ENCODE measurements at regions not wholly inside any gene's neighbourhood (a gene's known extent, or its start where the extent isn't known, plus 50 kb on each side); places are given as distances from the start of the nearest gene placed in this dataset.

GRCh38 chr13:47862841-47863240, 138.2 kb downstream of the SUCLA2 start (continued):
- no peak for TF ChIP-seq ZNF132 (tag by site-specific recombination; IDR thresholded peaks at IDR 0.05; ENCODE audit: borderline replicate concordance)
- no peak for TF ChIP-seq ZNF521 (tag by site-specific recombination; IDR thresholded peaks at IDR 0.05)
- TF ChIP-seq ZNF112 (tag by site-specific recombination; IDR thresholded peaks at IDR 0.05) = no peak
- TF ChIP-seq ZSCAN5A (tag by site-specific recombination; IDR thresholded peaks at IDR 0.05) = no peak
- TF ChIP-seq ZNF768 (tag by site-specific recombination; IDR thresholded peaks at IDR 0.05) = no peak
- no peak for TF ChIP-seq REST (tag by site-specific recombination; IDR thresholded peaks at IDR 0.05)
- TF ChIP-seq ZNF701 (tag by site-specific recombination; IDR thresholded peaks at IDR 0.05) = no peak

- Histone ChIP-seq H3K36me3 (ENCODE audit: control insufficient read depth in 2 of 2, insufficient read depth in 1 of 2, low read length in 2 of 2) (no peaks in the 10 kb centered on the region), H3K4me1 (ENCODE audit: control insufficient read depth, insufficient read depth, low read length) (no peaks in the 10 kb centered on the region), H3K27ac (ENCODE audit: extremely low read depth, low read depth, low read length) (no peak overlapping the region), H3K9me3 (ENCODE audit: control insufficient read depth, insufficient read depth, low read depth, low read length) (no peaks in the 10 kb centered on the region), H3K4me3 (ENCODE audit: low read depth, low read length) (no peak overlapping the region)
- ChIA-PET CTCF (interaction anchor here (0.6 kb wide), 1 partner anchor 133 kb away, joined by 6 read pairs; no protein-coding TSS in a partner anchor), POLR2A (no interaction called here)
- no peak for TF ChIP-seq ZSCAN23 (tag by site-specific recombination; IDR thresholded peaks at IDR 0.05)
- no peak for TF ChIP-seq ZNF114 (tag by site-specific recombination; IDR thresholded peaks at IDR 0.05)
- no peak for TF ChIP-seq KLF9 (tag by site-specific recombination; IDR thresholded peaks at IDR 0.05; ENCODE audit: low read depth)
- no peak for TF ChIP-seq ZBTB44 (tag by site-specific recombination; IDR thresholded peaks at IDR 0.05)
- no peak for TF ChIP-seq ZBTB11 (tag by site-specific recombination; conservative IDR thresholded peaks at IDR 0.05; ENCODE audit: low read depth)
- no peak for TF ChIP-seq WT1 (tag by site-specific recombination; IDR thresholded peaks at IDR 0.05)
- no peak for TF ChIP-seq TSHZ1 (tag by site-specific recombination; IDR thresholded peaks at IDR 0.05; ENCODE audit: borderline replicate concordance)
- no peak for TF ChIP-seq ZNF157 (tag by site-specific recombination; IDR thresholded peaks at IDR 0.05)
- no peak for TF ChIP-seq ZNF426 (tag by site-specific recombination; IDR thresholded peaks at IDR 0.05)
- no peak for TF ChIP-seq ZBTB10 (tag by site-specific recombination; IDR thresholded peaks at IDR 0.05)
- TF ChIP-seq ZNF112 (tag by site-specific recombination; IDR thresholded peaks at IDR 0.05) = no peak
- TF ChIP-seq TCF7L2 (IDR thresholded peaks at IDR 0.05; ENCODE audit: borderline replicate concordance, low read depth, low read length) = no peak
- TF ChIP-seq ZNF266 (tag by site-specific recombination; IDR thresholded peaks at IDR 0.05; ENCODE audit: low read depth) = no peak
- TF ChIP-seq ZNF202 (tag by site-specific recombination; IDR thresholded peaks at IDR 0.05; ENCODE audit: borderline replicate concordance) = no peak
Observed at GRCh38 chr13:47859165-47859564, 141.9 kb downstream of the SUCLA2 start.
